ENCODE measurements at regions not wholly inside any gene's neighbourhood (a gene's known extent, or its start where the extent isn't known, plus 50 kb on each side); places are given as distances from the start of the nearest gene placed in this dataset.

DNA sequence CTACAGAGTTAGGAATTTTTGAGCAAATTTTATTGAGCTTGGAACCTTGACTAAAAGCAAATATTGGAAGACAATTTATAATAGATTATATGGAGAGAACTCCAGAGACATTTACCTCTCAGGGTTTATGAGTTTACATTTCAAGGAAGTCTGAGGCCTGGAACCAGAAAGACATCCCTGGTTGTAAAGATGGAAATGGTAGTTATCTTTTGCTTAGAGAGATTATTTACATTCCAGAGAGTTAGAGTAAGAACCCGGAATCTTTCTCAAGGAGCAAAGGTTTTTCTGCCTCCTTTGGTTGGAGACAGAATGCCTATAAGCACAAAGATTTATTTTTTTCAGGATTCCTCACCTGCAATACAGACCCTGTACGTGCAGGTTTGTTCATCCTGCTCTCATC is 458.1 kb downstream of the TBL1XR1 start:
- TF ChIP-seq POLR2AphosphoS5 (IDR thresholded peaks at IDR 0.05; ENCODE audit: borderline replicate concordance, low read depth, low read length) (no peak), FOXP2 (optimal IDR thresholded peaks at IDR 0.05; ENCODE audit: control extremely low read depth, extremely low read length, insufficient read depth) (no peak), EZH2 (IDR thresholded peaks at IDR 0.05) (no peak)
- H3K27ac ChIP-seq, result no peak overlapping the region

GRCh38 chr3:176737480-176738110 is 459.7 kb downstream of the TBL1XR1 start:
- Histone ChIP-seq H3K9me3 (ENCODE audit: low read depth, low read length) (no peaks in the 10 kb centered on the region), H3K36me3 (ENCODE audit: insufficient read depth, low read length) (no peaks in the 10 kb centered on the region), H3K27ac (no peak overlapping the region), H3K9ac (ENCODE audit: insufficient read length) (no peak overlapping the region), H3K4me3 (no peak overlapping the region)
- DNase-seq (ENCODE audit: low read depth, low spot score), result no peak
- TF ChIP-seq EZH2 (IDR thresholded peaks at IDR 0.05) (no peak), FOXP2 (optimal IDR thresholded peaks at IDR 0.05; ENCODE audit: control extremely low read depth, extremely low read length, insufficient read depth) (no peak), POLR2AphosphoS5 (IDR thresholded peaks at IDR 0.05; ENCODE audit: borderline replicate concordance, low read depth, low read length) (no peak)

More for the DNA sequence above, 458.1 kb downstream of the TBL1XR1 start:
- H3K9ac ChIP-seq (ENCODE audit: insufficient read length), result no peak overlapping the region
- H3K9me3 ChIP-seq (ENCODE audit: low read depth, low read length), result no peaks in the 10 kb centered on the region
- no peak overlapping the region for H3K4me3 ChIP-seq
- H3K36me3 ChIP-seq (ENCODE audit: insufficient read depth, low read length), result no peaks in the 10 kb centered on the region
- DNase-seq (ENCODE audit: low read depth, low spot score), result no peak

- Histone ChIP-seq H3K27ac (no peak overlapping the region), H3K4me3 (no peak overlapping the region), H3K9ac (ENCODE audit: insufficient read length) (no peak overlapping the region), H3K36me3 (ENCODE audit: insufficient read depth, low read length) (no peaks in the 10 kb centered on the region), H3K9me3 (ENCODE audit: low read depth, low read length) (no peaks in the 10 kb centered on the region)
- no peak for DNase-seq (ENCODE audit: low read depth, low spot score)
- TF ChIP-seq FOXP2 (optimal IDR thresholded peaks at IDR 0.05; ENCODE audit: control extremely low read depth, extremely low read length, insufficient read depth), result no peak
- TF ChIP-seq POLR2AphosphoS5 (IDR thresholded peaks at IDR 0.05; ENCODE audit: borderline replicate concordance, low read depth, low read length), result no peak
- TF ChIP-seq EZH2 (IDR thresholded peaks at IDR 0.05), result no peak
These were observed 463.1 kb downstream of the TBL1XR1 start for GRCh38 chr3:176734146-176734545.

- TF ChIP-seq EZH2 (IDR thresholded peaks at IDR 0.05) (no peak), FOXP2 (optimal IDR thresholded peaks at IDR 0.05; ENCODE audit: control extremely low read depth, extremely low read length, insufficient read depth) (no peak), POLR2AphosphoS5 (IDR thresholded peaks at IDR 0.05; ENCODE audit: borderline replicate concordance, low read depth, low read length) (no peak)
- Histone ChIP-seq H3K27ac (no peak overlapping the region), H3K9me3 (ENCODE audit: low read depth, low read length) (no peaks in the 10 kb centered on the region; the same call in 1 of the 2 replicates), H3K36me3 (ENCODE audit: insufficient read depth, low read length) (no peaks in the 10 kb centered on the region), H3K9ac (ENCODE audit: insufficient read length) (no peak overlapping the region), H3K4me3 (no peak overlapping the region)
- no peak for DNase-seq (ENCODE audit: low read depth, low spot score)
These were observed 472.9 kb downstream of the TBL1XR1 start for GRCh38 chr3:176724394-176724759.

DNA sequence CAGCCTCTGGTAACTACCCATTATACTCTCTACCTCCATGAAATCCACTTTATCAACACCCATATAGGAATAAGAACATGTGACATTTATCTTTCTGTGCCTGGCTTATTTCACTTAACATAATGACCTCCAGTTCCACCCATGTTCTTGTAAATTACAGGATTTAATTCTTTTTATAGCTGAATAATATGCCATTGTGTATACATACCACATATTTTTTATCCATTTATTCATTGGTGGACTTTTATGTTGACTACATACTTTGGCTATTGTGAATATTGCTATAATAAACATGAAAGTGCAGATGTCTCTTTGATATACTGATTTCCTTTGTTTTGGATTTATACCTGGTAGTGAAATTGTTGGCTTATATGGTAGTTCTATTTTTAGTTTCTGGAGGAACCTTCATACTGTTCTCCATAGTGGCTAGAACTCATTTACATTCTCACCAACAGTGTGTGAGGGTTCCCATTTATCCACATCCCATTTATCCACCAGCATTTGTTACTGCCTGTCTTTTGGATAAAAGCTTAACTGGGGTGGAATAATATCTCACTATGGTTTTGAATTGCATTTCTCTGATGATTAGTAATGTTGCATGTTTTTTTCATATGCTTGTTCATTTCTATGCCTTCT is 473.4 kb downstream of the TBL1XR1 start:
- Histone ChIP-seq H3K4me3 (no peak overlapping the region), H3K27ac (no peak overlapping the region), H3K9me3 (ENCODE audit: low read depth, low read length) (no peaks in the 10 kb centered on the region; the same call in 1 of the 2 replicates), H3K36me3 (ENCODE audit: insufficient read depth, low read length) (no peaks in the 10 kb centered on the region), H3K9ac (ENCODE audit: insufficient read length) (no peak overlapping the region)
- TF ChIP-seq EZH2 (IDR thresholded peaks at IDR 0.05), result no peak
- TF ChIP-seq POLR2AphosphoS5 (IDR thresholded peaks at IDR 0.05; ENCODE audit: borderline replicate concordance, low read depth, low read length), result no peak
- TF ChIP-seq FOXP2 (optimal IDR thresholded peaks at IDR 0.05; ENCODE audit: control extremely low read depth, extremely low read length, insufficient read depth), result no peak
- no peak for DNase-seq (ENCODE audit: low read depth, low spot score)

GRCh38 chr3:176714034-176714433 is 483.2 kb downstream of the TBL1XR1 start:
- TF ChIP-seq EZH2 (IDR thresholded peaks at IDR 0.05) (no peak), FOXP2 (optimal IDR thresholded peaks at IDR 0.05; ENCODE audit: control extremely low read depth, extremely low read length, insufficient read depth) (no peak), POLR2AphosphoS5 (IDR thresholded peaks at IDR 0.05; ENCODE audit: borderline replicate concordance, low read depth, low read length) (no peak)
- peak; percentile 67 for DNase-seq (ENCODE audit: low read depth, low spot score)
- Histone ChIP-seq H3K27ac (no peak overlapping the region), H3K9me3 (ENCODE audit: low read depth, low read length) (no peaks in the 10 kb centered on the region), H3K4me3 (no peak overlapping the region), H3K36me3 (ENCODE audit: insufficient read depth, low read length) (no peaks in the 10 kb centered on the region), H3K9ac (ENCODE audit: insufficient read length) (no peak overlapping the region)

DNA sequence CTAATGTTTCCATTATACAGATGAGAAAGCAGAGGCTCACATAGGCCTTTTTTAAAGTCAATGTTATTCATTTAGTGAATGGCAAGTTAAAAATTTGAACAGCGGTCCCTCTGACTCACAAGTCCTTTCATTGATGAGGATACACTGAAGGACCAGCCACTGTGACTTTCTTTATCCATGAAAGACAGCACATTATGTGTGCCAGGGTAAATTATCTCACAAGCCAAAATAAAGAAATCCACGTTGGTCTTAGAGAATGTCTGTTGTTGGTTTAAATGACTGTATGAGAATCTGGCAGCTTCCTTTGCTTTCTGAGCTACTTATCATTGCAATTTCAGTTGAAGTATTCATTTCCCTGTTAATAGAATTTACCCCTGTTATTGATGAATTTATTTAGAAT is 485.1 kb downstream of the TBL1XR1 start:
- H3K9ac ChIP-seq (ENCODE audit: insufficient read length), result no peak overlapping the region
- H3K27ac ChIP-seq, result no peak overlapping the region
- no peaks in the 10 kb centered on the region for H3K9me3 ChIP-seq (ENCODE audit: low read depth, low read length)
- H3K36me3 ChIP-seq (ENCODE audit: insufficient read depth, low read length), result no peaks in the 10 kb centered on the region
- TF ChIP-seq POLR2AphosphoS5 (IDR thresholded peaks at IDR 0.05; ENCODE audit: borderline replicate concordance, low read depth, low read length) (no peak), FOXP2 (optimal IDR thresholded peaks at IDR 0.05; ENCODE audit: control extremely low read depth, extremely low read length, insufficient read depth) (no peak), EZH2 (IDR thresholded peaks at IDR 0.05) (no peak)
- no peak overlapping the region for H3K4me3 ChIP-seq
- no peak for DNase-seq (ENCODE audit: low read depth, low spot score)

DNA sequence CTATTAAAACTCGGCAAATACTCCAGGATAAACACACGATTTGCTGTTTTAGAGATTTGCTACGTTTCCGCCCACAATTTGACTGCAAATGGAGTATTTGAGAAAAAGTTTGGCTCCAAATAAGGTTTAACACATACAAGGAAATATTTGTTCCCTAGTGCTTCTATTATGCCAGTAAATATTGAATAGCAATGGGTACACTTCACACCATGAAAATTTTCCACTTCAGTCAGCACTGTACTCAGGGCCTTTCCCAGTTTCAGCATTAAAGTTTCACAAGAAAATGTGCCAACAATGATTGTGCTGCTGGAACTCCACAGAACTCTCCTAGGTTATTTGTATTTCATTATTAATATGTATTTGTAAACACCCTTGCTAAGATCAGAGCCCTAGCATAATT is 498.0 kb downstream of the TBL1XR1 start:
- TF ChIP-seq EZH2 (IDR thresholded peaks at IDR 0.05) (no peak), FOXP2 (optimal IDR thresholded peaks at IDR 0.05; ENCODE audit: control extremely low read depth, extremely low read length, insufficient read depth) (no peak), POLR2AphosphoS5 (IDR thresholded peaks at IDR 0.05; ENCODE audit: borderline replicate concordance, low read depth, low read length) (no peak)
- no peak overlapping the region for H3K27ac ChIP-seq
- H3K4me3 ChIP-seq, result no peak overlapping the region
- no peak overlapping the region for H3K9ac ChIP-seq (ENCODE audit: insufficient read length)
- no peaks in the 10 kb centered on the region for H3K36me3 ChIP-seq (ENCODE audit: insufficient read depth, low read length)
- no peak for DNase-seq (ENCODE audit: low read depth, low spot score)
- no peaks in the 10 kb centered on the region for H3K9me3 ChIP-seq (ENCODE audit: low read depth, low read length)
